ENCODE measurements at regions not wholly inside any gene's neighbourhood (a gene's known extent, or its start where the extent isn't known, plus 50 kb on each side); places are given as distances from the start of the nearest gene placed in this dataset.

- DNase-seq (ENCODE audit: low read depth) = no peak
These were observed 1430.0 kb downstream of the BRD1 start for GRCh38 chr22:48397531-48398180.

- no peak for DNase-seq (ENCODE audit: low read depth)
These were observed 1430.7 kb downstream of the BRD1 start for GRCh38 chr22:48396785-48397530.

- DNase-seq (ENCODE audit: low read depth) = no peak
These were observed 1431.4 kb downstream of the BRD1 start for GRCh38 chr22:48396091-48396784.

GRCh38 chr22:48395201-48395600 lies 1432.5 kb downstream of the BRD1 start:
- no peak for DNase-seq (ENCODE audit: low read depth)

GRCh38 chr22:48394787-48395186 lies 1432.9 kb downstream of the BRD1 start:
- DNase-seq (ENCODE audit: low read depth) = no peak

- DNase-seq (ENCODE audit: low read depth) = no peak
These were observed 1433.8 kb downstream of the BRD1 start for GRCh38 chr22:48393885-48394284.

- no peak for DNase-seq (ENCODE audit: low read depth)
These were observed 1434.7 kb downstream of the BRD1 start for GRCh38 chr22:48393041-48393370.

- DNase-seq (ENCODE audit: low read depth) = no peak
These were observed 1435.9 kb downstream of the BRD1 start for GRCh38 chr22:48391820-48392219.

- DNase-seq (ENCODE audit: low read depth) = no peak
These were observed 1436.4 kb downstream of the BRD1 start for GRCh38 chr22:48391171-48391711.

- DNase-seq (ENCODE audit: low read depth) = no peak
These were observed 1437.8 kb downstream of the BRD1 start for GRCh38 chr22:48389916-48390315.

GRCh38 chr22:48382197-48382596 lies 1445.5 kb downstream of the BRD1 start:
- no peak for DNase-seq (ENCODE audit: low read depth)

- no peak for DNase-seq (ENCODE audit: low read depth)
These were observed 1447.5 kb downstream of the BRD1 start for GRCh38 chr22:48380016-48380665.

- no peak for DNase-seq (ENCODE audit: low read depth)
These were observed 1448.3 kb downstream of the BRD1 start for GRCh38 chr22:48379371-48379770.

- DNase-seq (ENCODE audit: low read depth) = no peak
These were observed 1449.0 kb downstream of the BRD1 start for GRCh38 chr22:48378673-48379072.

GRCh38 chr22:48376936-48377712 lies 1450.5 kb downstream of the BRD1 start:
- DNase-seq (ENCODE audit: low read depth) = no peak

- no peak for DNase-seq (ENCODE audit: low read depth)
These were observed 1451.2 kb downstream of the BRD1 start for GRCh38 chr22:48376428-48376827.

GRCh38 chr22:48373626-48374173 lies 1454.0 kb downstream of the BRD1 start:
- DNase-seq (ENCODE audit: low read depth) = no peak

- DNase-seq (ENCODE audit: low read depth) = no peak
These were observed 1455.3 kb downstream of the BRD1 start for GRCh38 chr22:48372390-48372789.

GRCh38 chr22:48371391-48371790 lies 1456.3 kb downstream of the BRD1 start:
- no peak for DNase-seq (ENCODE audit: low read depth)

- no peak for DNase-seq (ENCODE audit: low read depth)
These were observed 1457.0 kb downstream of the BRD1 start for GRCh38 chr22:48370508-48371325.
